ENCODE measurements at regions not wholly inside any gene's neighbourhood (a gene's known extent, or its start where the extent isn't known, plus 50 kb on each side); places are given as distances from the start of the nearest gene placed in this dataset.

GRCh38 chr9:86636038-86636437 is 281.8 kb upstream of the TUT7 start:
- 94% methylated on average over 6 of the region's 6 CpGs for WGBS
- TF ChIP-seq CTCF (IDR thresholded peaks at IDR 0.05) (no peak), POLR2A (IDR thresholded peaks at IDR 0.05; ENCODE audit: low read depth) (no peak), EP300 (IDR thresholded peaks at IDR 0.05) (no peak), POLR2AphosphoS5 (IDR thresholded peaks at IDR 0.05) (no peak)
- Histone ChIP-seq H3K4me3 (no peak overlapping the region), H3K27ac (replicated peaks in 1 of 4) (no peak overlapping the region), H3K27me3 (no peaks in the 10 kb centered on the region), H3K36me3 (no peaks in the 10 kb centered on the region), H3K9me3 (peaks cover 0 to 6% (median 0%) of the 10 kb centered on the region in 4 donors), H3K4me1 (peaks cover 0 to 9% (median 5%) of the 10 kb centered on the region in 4 donors)
- no peak for DNase-seq (ENCODE audit: extremely low spot score)
- intact Hi-C loops (cut with DNase I) = no loop called here

GRCh38 chr9:86634501-86634900 is 280.3 kb upstream of the TUT7 start:
- Histone ChIP-seq H3K27me3 (no peaks in the 10 kb centered on the region), H3K27ac (replicated peaks in 1 of 4) (no peak overlapping the region), H3K4me3 (no peak overlapping the region), H3K36me3 (no peaks in the 10 kb centered on the region), H3K4me1 (no peaks in the 10 kb centered on the region), H3K9me3 (peaks cover 0 to 6% (median 0%) of the 10 kb centered on the region in 4 donors)
- WGBS = 91% methylated on average over 1 of the region's 1 CpG
- TF ChIP-seq EP300 (IDR thresholded peaks at IDR 0.05) (no peak), POLR2AphosphoS5 (IDR thresholded peaks at IDR 0.05) (no peak), CTCF (IDR thresholded peaks at IDR 0.05) (no peak), POLR2A (IDR thresholded peaks at IDR 0.05; ENCODE audit: low read depth) (no peak)
- DNase-seq (ENCODE audit: extremely low spot score) = no peak
- intact Hi-C loops (cut with DNase I) = no loop called here

GRCh38 chr9:86633945-86634344 is 279.7 kb upstream of the TUT7 start:
- intact Hi-C loops (cut with DNase I) = no loop called here

GRCh38 chr9:86632537-86632936 is 278.3 kb upstream of the TUT7 start:
- no peaks in the 10 kb centered on the region for H3K36me3 ChIP-seq
- no peak for DNase-seq (ENCODE audit: extremely low spot score)
- no peaks in the 10 kb centered on the region for H3K27me3 ChIP-seq
- H3K4me3 ChIP-seq = no peak overlapping the region
- TF ChIP-seq POLR2A (IDR thresholded peaks at IDR 0.05; ENCODE audit: low read depth) = no peak
- no peak for TF ChIP-seq EP300 (IDR thresholded peaks at IDR 0.05)
- TF ChIP-seq CTCF (IDR thresholded peaks at IDR 0.05) = no peak
- TF ChIP-seq POLR2AphosphoS5 (IDR thresholded peaks at IDR 0.05) = no peak
- WGBS = 87% methylated on average over 4 of the region's 4 CpGs
- no peaks in the 10 kb centered on the region for H3K4me1 ChIP-seq
- intact Hi-C loops (cut with DNase I) = no loop called here
- peaks cover 0 to 6% (median 0%) of the 10 kb centered on the region in 4 donors for H3K9me3 ChIP-seq
- H3K27ac ChIP-seq (replicated peaks in 1 of 4) = no peak overlapping the region

More at GRCh38 chr9:86633945-86634344, 279.7 kb upstream of the TUT7 start:
- Histone ChIP-seq H3K27me3 (no peaks in the 10 kb centered on the region), H3K4me3 (no peak overlapping the region), H3K27ac (replicated peaks in 1 of 4) (no peak overlapping the region), H3K36me3 (no peaks in the 10 kb centered on the region), H3K9me3 (peaks cover 0 to 6% (median 0%) of the 10 kb centered on the region in 4 donors), H3K4me1 (no peaks in the 10 kb centered on the region)
- 76% methylated on average over 3 of the region's 3 CpGs for WGBS
- no peak for DNase-seq (ENCODE audit: extremely low spot score)
- TF ChIP-seq CTCF (IDR thresholded peaks at IDR 0.05) = no peak
- no peak for TF ChIP-seq POLR2AphosphoS5 (IDR thresholded peaks at IDR 0.05)
- TF ChIP-seq POLR2A (IDR thresholded peaks at IDR 0.05; ENCODE audit: low read depth) = no peak

- DNase-seq (ENCODE audit: extremely low spot score) = no peak
- no peaks in the 10 kb centered on the region for H3K27me3 ChIP-seq
- intact Hi-C loops (cut with DNase I) = no loop called here
- no peak overlapping the region for H3K27ac ChIP-seq (replicated peaks in 1 of 4)
- no peak overlapping the region for H3K4me3 ChIP-seq
- 76% methylated on average over 3 of the region's 3 CpGs for WGBS
- H3K9me3 ChIP-seq = peaks cover 0 to 3% (median 0%) of the 10 kb centered on the region in 4 donors
- H3K36me3 ChIP-seq = no peaks in the 10 kb centered on the region
- no peak for TF ChIP-seq POLR2A (IDR thresholded peaks at IDR 0.05; ENCODE audit: low read depth)
- TF ChIP-seq POLR2AphosphoS5 (IDR thresholded peaks at IDR 0.05) = no peak
- no peak for TF ChIP-seq EP300 (IDR thresholded peaks at IDR 0.05)
- no peak for TF ChIP-seq CTCF (IDR thresholded peaks at IDR 0.05)
- peaks cover 0 to 9% (median 7%) of the 10 kb centered on the region in 4 donors for H3K4me1 ChIP-seq
Measured at GRCh38 chr9:86629530-86629929, 275.3 kb upstream of the TUT7 start.

All from esophagus muscularis mucosa (tissue), 4 donors.